ENCODE measurements at regions not wholly inside any gene's neighbourhood (a gene's known extent, or its start where the extent isn't known, plus 50 kb on each side); places are given as distances from the start of the nearest gene placed in this dataset.
A peak's percentile ranks its signal among the peaks of the same experiment; 100 is the strongest.

DNA sequence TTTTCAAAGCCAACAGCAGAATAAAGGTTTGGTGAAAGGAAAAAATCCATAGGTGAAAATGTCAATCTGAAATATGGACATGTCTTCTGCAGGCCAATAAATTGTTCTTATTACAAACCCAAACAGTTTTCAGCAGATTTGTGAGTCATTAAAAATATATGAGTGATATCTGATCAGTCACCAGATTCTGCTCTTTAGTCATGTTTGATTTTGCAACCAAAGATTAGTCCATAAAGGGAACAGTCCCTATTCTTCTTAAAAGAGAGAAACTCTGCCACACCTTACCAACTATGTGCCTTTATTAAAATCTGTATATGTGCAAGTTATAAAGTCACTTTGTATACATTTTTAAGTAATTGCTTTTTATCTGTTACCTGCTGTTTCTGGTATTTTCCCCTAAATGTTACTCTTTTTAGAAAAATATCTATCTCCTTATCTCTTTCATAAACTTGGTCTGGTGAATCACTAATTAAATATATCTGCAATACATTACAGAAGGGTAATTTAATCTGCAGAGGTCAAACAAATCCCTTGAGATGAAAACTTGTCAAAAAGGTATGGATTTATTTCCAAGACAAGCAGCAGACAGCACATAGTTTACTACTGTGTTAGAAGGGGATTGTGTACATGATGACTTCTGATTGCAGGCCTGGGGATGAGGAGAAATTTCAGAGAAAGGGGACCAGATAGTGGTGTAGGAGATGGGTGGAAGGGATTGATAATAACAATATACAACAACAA lies 322.9 kb upstream of the NWD2 start:
- POLR2A ChIA-PET (ENCODE audit: low non-redundant PET) = no interaction called here
- TF ChIP-seq, protein P1, sequence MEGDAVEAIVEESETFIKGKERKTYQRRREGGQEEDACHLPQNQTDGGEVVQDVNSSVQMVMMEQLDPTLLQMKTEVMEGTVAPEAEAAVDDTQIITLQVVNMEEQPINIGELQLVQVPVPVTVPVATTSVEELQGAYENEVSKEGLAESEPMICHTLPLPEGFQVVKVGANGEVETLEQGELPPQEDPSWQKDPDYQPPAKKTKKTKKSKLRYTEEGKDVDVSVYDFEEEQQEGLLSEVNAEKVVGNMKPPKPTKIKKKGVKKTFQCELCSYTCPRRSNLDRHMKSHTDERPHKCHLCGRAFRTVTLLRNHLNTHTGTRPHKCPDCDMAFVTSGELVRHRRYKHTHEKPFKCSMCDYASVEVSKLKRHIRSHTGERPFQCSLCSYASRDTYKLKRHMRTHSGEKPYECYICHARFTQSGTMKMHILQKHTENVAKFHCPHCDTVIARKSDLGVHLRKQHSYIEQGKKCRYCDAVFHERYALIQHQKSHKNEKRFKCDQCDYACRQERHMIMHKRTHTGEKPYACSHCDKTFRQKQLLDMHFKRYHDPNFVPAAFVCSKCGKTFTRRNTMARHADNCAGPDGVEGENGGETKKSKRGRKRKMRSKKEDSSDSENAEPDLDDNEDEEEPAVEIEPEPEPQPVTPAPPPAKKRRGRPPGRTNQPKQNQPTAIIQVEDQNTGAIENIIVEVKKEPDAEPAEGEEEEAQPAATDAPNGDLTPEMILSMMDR (conservative IDR thresholded peaks at IDR 0.05; ENCODE audit: low read depth) = no peak
- peak; percentile 13 for DNase-seq (ENCODE audit: low spot score)

DNA sequence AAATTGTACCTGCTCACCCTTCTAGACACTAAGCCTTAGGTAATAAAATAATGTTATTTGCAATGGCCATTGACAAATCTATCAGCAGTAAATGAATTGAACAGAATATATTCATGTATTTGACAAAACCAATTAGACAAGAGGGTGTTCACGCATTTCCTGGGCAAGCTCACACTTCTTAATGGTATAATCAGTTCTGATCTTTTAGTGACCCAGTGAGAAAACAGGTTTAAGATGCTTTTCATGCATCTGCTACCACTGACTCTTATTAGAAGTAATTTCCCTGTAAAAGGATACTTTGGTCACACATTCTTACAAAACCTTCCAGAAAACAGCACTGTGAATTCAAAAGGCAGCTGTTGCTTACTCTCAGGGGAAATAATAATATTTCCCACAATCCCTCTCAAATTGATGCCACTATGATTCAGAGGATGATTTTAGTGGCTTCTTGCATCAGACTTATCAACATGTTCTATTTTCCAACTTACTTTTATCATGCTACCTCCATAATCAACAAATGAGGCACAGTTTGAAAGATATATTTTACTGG lies 313.9 kb upstream of the NWD2 start:
- TF ChIP-seq, protein P1 (conservative IDR thresholded peaks at IDR 0.05; ENCODE audit: low read depth) = no peak
- no peak for DNase-seq (ENCODE audit: low spot score)
- no peak overlapping the region for H3K27ac ChIP-seq
- ChIA-PET CTCF (no interaction called here), POLR2A (ENCODE audit: low non-redundant PET) (no interaction called here)

More for the DNA sequence above, 322.9 kb upstream of the NWD2 start:
- H3K27ac ChIP-seq = no peak overlapping the region
- CTCF ChIA-PET = no interaction called here

DNA sequence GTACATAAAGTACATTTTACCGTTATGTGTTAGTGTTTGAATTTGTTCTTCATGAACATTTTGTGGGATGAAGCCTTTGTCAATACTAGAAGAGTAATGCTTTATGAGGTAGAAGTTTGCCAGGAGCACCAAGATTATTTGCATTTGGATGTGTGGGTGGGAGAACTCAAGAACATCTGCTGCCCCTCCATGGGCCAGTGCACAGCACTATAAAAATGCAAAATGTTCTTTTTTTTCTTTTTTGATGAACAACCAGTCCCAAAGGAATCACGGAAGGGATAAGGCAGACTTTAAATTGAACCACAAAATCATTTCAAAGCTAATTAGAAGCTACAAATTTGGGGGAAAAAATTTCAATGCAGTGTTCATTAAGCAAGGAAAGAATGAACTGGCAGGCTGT lies 300.3 kb upstream of the NWD2 start:
- DNase-seq (ENCODE audit: low spot score) = no peak
- ChIA-PET CTCF (no interaction called here), POLR2A (ENCODE audit: low non-redundant PET) (no interaction called here)
- no peak overlapping the region for H3K27ac ChIP-seq
- TF ChIP-seq, protein P1 (conservative IDR thresholded peaks at IDR 0.05; ENCODE audit: low read depth) = no peak

DNA sequence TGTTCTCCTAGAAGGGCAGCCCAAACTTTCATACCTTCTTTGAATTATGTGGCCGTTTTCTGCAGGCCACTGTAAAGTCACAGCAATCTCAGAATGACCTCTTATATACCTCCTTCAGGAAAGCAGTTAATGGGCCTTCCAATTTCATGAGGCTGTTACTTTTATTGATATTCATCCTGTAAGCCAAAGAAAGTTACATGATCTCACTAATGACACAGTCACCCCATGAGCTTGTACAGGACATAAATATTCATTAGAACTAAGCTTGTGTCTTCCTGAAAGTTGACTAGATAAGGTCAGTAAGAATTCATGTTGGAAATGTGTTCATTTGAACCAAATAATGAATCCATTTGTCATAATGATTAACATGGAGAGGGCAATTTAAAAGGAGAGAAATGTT lies 283.1 kb upstream of the NWD2 start:
- ChIA-PET CTCF (no interaction called here), POLR2A (ENCODE audit: low non-redundant PET) (no interaction called here)

DNA sequence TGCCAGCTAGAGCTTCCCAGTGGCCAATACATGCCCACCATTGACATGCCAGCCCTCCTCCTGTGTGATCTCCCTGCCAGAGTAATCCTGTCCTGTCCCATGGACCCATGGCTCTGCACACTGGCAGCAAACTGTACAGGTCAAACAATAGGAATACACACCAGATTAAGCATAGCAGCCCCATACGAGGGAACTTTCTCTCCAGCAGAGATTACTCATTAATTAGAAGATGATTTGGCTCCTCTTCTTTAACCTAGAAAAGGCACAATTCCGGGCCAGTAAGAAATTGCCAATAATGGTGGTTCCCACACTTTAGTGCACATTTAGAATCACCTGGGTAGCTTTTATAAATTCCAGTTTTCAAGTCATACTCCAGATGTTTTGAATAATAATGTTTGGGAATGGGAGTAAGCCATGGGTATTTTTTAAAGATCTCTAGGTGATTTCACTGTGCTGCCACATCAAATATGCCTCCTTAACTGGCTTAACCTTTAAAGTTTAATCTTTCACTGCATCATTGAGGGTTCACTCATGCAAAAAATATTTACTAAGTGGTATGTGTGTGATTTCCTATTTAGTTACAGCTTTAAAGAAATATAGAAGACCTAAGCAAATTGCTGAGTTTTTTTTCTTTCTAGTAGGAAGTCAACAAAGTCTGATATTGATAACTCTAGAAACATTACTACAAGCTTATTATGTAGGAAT lies 277.6 kb upstream of the NWD2 start:
- no peak for DNase-seq (ENCODE audit: low spot score)
- H3K27ac ChIP-seq = no peak overlapping the region
- ChIA-PET CTCF (no interaction called here), POLR2A (ENCODE audit: low non-redundant PET) (no interaction called here)
- TF ChIP-seq, protein P1 (conservative IDR thresholded peaks at IDR 0.05; ENCODE audit: low read depth) = no peak

More for the DNA sequence above, 283.1 kb upstream of the NWD2 start:
- H3K27ac ChIP-seq = no peak overlapping the region
- TF ChIP-seq, protein P1 (conservative IDR thresholded peaks at IDR 0.05; ENCODE audit: low read depth) = no peak
- DNase-seq (ENCODE audit: low spot score) = no peak

DNA sequence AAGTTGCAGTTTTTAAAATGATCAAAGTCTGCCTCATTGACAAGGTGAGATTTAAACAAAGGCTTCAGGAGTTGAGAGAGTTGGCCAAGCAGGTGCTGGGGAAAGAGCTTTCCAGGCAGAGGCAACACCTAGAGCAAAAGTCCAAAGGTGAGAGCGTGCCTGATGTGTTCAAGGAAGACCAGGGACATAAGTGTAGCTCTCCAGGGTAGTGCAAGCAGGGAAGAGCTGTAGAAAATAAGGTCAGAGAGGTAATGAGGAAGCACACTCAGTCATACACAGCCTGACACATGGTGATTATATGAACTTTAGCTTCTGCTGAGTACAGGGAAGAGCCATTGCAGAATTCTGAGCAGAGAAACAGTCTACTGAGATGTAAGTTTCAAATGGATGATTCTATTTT lies 265.0 kb upstream of the NWD2 start:
- H3K27ac ChIP-seq = no peak overlapping the region
- ChIA-PET POLR2A (ENCODE audit: low non-redundant PET) (no interaction called here), CTCF (no interaction called here)
- no peak for DNase-seq (ENCODE audit: low spot score)
- TF ChIP-seq, protein P1 (conservative IDR thresholded peaks at IDR 0.05; ENCODE audit: low read depth) = no peak
